Hematopoietic multipotent progenitor cell treated with erythropoietin and hydrocortisone succinate and interleukin-3 and kit ligand, for 4 days (in vitro differentiated cells): ENCODE measurements at regions not wholly inside any gene's neighbourhood (a gene's known extent, or its start where the extent isn't known, plus 50 kb on each side); places are given as distances from the start of the nearest gene placed in this dataset.
A peak's percentile ranks its signal among the peaks of the same experiment; 100 is the strongest.

ENCODE experiments used
- DNase-seq: peaks from one replicate; pipeline ENCODE4 v3.0.0-alpha.2; 2015

DNA sequence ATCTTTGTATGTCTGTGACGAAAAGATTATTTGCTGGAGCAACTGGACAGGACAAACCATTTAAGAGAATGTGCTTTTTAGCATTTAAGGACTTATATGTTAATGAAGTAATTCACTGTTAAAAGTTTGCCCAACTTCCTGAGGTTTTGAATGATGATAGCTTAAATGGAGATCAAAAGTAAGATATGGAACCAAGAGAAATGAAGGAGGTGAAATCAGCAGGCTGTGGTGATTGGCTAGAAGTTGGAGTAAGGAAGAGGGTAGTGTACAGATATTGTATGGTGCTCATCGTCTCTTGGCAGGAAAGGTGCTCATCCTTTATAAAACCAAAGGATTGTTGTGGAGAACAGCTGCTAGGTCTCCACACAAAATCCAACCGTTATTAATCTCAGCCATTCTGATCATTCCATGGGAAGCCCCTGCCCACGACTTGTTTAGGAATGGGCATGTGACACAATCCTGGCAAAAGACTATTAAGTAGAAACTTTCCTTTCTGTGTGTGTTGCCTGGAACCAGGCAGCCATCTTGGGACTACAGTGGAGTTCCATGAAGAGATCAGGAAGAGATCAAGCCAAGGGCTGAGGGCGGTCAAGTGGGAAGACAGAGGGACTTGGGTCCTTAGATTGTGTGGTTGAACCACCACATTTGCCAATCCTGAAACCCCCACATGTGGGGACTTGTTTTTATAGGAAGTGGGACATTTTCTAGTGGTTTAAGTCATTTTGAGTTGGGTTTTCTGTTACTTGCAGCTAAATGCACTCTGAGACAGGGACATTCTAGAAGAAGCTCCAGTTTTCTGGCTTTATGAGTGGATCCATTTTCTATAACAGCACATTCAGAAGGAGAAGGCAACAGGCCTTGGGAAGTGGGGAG is 56.8 kb upstream of the CHST11 start:
- peak; percentile 74 for DNase-seq

DNA sequence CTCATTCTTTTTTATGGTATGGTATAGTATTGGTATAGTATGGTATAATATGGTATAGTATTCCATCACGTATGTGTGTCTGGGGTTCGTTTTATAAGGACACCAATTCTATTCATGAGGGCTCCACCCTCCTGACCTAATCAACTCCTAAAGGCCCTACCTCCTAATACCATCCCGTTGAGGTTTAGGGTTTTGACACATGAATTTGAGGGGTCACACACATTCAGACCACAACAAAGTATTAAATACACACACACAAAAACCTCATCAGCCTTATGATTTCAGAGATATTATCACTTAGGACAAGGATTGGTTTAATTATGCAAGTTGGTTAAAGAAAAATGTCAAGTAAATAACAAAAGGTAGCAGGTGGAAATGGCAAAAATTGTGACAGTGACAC is 54.1 kb upstream of the CHST11 start:
- no peak for DNase-seq

DNA sequence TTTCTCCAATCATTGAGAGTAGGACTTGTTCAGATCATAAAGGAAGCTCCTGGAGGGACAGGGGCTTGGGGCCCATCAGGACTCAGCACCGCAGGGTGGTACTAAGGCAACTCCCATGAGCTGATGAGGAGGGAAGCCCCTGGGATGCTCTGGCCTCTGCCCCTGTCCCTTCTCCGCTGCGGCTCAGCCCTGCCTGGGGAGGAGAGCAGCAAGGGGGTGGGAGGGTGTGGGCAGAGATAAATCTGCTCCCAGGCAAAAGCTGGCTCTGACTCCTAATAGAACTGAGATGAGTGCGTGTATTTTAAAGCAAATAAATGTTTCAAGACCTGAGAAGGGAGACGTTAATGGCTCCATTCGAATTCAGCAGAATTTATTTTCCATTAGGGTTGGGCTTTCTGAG is 52.0 kb upstream of the CHST11 start:
- no peak for DNase-seq

DNA sequence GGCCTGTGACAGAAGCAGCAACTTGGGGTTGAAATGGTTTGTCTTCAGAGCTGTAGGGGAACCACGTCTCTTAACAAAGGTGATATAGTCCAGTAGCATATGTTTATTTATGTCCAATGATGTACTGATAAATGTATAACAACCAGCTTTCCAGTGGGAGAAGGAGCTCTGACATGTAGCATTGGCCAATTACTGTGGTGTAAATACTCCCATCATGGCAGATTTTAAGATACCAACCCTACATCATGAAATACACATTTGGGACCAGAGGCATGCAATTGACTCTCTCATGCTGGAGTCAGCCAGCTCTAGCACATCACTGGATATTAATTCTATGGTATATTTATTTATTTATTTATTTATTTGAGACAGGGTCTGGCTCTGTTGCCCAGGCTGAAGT is 50.6 kb upstream of the CHST11 start:
- no peak for DNase-seq
